ENCODE measurements at regions not wholly inside any gene's neighbourhood (a gene's known extent, or its start where the extent isn't known, plus 50 kb on each side); places are given as distances from the start of the nearest gene placed in this dataset.

DNA sequence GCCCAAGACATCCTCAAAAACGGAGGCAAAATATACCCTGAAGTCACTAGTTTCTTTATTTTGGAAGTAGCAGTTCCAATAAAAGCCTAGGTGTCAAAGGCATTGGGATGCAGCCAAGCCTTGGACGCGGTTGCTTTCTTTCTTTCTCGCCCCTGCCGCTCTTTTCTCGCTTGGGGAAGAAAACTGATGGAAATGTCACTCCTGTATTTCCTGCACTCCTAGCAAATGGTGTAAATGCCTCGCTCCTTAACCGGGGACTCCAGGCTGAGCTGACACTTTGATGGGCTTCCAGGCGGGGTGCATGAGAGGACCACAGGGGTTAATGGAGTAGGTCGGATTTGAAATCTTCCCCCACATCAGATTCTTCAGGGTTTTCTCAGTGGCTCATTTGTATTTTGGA, 114.1 kb downstream of the FOXL1 start:
- H3K4me1 Mint-ChIP-seq = no peaks in the 10 kb centered on the region

DNA sequence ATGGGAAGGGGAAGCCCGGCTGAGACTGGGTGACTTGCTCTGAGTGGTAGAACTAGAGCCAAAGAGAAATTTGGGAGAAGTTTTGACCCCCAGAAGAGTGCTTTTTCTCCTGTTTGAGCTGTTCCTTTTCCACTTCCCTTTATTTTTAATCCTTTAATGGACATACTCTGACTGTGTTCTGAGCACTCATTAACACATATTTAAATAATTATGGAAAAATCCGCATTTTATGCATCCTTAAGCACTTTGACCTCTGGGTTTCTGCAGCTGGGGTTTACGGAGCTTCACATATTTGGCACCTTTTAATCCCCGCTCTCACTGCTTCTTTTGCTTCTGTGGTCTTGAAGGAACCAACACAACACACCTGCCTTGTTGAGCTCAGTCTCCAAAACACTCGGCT, 114.7 kb downstream of the FOXL1 start:
- H3K4me3 Mint-ChIP-seq = no peak overlapping the region
- DNase-seq (ENCODE audit: low spot score in 2 of 2) (no peak), ATAC-seq (no peak)
- H3K36me3 Mint-ChIP-seq = no peaks in the 10 kb centered on the region
- H3K9me3 Mint-ChIP-seq = no peaks in the 10 kb centered on the region
- no peaks in the 10 kb centered on the region for H3K4me1 Mint-ChIP-seq
- H3K27ac Mint-ChIP-seq = no peak overlapping the region

More for the DNA sequence above, 114.1 kb downstream of the FOXL1 start:
- DNase-seq (ENCODE audit: low spot score in 2 of 2) (no peak), ATAC-seq (no peak)
- no peaks in the 10 kb centered on the region for H3K36me3 Mint-ChIP-seq
- no peak overlapping the region for H3K27ac Mint-ChIP-seq
- no peaks in the 10 kb centered on the region for H3K9me3 Mint-ChIP-seq
- no peak overlapping the region for H3K4me3 Mint-ChIP-seq

DNA sequence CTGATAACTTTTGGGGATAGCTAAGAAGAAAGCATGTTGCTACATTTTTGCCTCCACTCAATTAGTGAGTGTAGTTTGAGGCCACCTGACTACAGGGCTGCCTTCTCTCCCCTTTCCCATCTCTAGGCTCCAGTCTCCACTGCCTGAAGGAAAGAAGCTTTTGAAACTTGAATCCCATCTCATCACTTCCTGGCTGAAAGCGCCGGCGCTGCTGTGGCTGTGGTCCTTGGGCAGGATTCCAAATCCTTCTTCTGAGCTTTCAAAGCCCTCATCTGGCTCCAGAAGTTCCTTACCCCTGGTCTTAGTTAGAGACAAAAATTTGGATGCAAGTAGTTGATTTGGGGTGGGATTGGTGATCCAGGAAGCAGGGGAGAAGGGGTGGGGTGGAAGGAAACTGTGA, 119.4 kb downstream of the FOXL1 start:
- no peaks in the 10 kb centered on the region for H3K9me3 Mint-ChIP-seq
- no peak overlapping the region for H3K27ac Mint-ChIP-seq
- no peaks in the 10 kb centered on the region for H3K4me1 Mint-ChIP-seq
- ATAC-seq (no peak), DNase-seq (ENCODE audit: low spot score in 2 of 2) (no peak)
- H3K36me3 Mint-ChIP-seq = no peaks in the 10 kb centered on the region
- no peak overlapping the region for H3K4me3 Mint-ChIP-seq

DNA sequence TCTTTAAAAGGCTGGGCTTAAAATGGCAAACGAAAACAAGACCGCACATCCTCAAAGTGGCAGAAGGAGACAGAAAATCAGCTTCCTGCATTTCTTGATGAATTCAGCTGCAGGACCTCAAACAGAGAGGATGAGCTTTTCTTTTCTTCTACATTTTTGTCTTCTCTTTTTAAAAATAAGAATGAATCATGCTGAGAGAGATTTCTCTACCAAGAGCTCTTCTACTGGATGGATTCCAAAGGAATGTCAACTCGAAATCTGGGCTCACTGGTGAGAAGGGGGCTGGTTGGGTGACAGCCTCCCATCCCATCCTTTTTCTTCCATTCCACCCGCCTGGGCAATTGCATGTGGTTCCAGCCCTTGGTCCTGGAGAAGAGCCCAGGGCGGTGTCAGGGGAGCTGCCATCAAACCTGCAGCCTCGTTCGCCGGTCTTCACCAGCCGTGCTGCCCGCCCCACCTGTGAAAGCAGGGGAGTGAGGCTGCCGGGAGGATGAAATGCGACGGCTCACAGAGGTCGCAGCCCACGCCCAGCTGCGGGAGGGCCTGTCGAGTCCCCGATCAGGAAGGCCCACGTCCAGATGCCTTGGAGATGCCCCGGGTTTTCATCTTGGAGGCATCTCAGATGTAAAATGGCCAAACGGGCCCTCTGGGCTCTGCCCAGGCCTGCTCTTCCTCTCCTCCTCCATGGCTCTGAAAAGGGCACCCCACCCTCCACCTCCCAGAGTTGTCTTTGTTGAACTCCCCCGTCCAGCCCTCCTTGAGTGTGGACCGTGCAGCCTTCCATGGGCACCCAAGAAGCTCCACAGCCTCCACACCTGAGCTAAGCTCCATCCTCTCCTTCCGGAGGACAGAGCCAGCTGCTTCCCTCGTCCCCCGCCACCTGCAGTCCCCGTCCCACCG, 121.9 kb downstream of the FOXL1 start:
- Mint-ChIP-seq H3K27ac (no peak overlapping the region), H3K4me1 (no peaks in the 10 kb centered on the region), H3K36me3 (no peaks in the 10 kb centered on the region), H3K4me3 (no peak overlapping the region), H3K9me3 (no peaks in the 10 kb centered on the region)
- no peak for ATAC-seq
- DNase-seq (ENCODE audit: low spot score in 2 of 2) = no peak

DNA sequence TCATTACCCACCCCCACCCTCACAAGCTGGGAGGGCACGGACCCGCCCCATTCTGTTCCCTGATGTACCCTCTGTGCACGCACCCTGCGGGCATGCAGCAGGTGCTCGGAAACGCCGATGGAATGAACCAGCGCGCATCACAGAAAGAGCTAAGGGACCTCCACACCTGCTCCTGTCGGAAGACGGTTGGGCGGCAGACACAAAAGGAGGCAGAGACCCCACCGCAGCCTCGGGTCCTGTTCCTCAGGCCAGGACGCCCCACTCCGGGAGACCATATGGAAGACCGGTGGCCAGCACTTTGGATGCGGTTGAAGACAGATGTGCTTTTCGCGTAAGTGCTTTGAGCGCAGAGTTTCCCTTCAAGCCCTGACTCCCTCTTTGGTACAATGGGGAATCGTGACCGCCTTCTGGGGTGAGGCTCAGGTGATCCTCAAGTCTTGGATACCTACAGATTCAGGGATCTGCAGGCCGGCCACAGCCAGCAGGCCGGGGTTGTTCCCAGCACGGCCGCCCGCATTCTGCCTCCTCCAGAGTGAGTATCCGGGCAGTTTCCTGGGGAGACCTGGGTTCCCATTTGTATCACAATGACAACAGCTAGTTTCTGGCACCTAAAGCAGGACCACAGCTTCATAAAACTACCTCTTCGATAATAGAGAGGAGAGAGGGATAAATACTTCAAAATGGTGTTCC, 123.1 kb downstream of the FOXL1 start:
- Mint-ChIP-seq H3K4me1 (no peaks in the 10 kb centered on the region), H3K27ac (no peak overlapping the region)

DNA sequence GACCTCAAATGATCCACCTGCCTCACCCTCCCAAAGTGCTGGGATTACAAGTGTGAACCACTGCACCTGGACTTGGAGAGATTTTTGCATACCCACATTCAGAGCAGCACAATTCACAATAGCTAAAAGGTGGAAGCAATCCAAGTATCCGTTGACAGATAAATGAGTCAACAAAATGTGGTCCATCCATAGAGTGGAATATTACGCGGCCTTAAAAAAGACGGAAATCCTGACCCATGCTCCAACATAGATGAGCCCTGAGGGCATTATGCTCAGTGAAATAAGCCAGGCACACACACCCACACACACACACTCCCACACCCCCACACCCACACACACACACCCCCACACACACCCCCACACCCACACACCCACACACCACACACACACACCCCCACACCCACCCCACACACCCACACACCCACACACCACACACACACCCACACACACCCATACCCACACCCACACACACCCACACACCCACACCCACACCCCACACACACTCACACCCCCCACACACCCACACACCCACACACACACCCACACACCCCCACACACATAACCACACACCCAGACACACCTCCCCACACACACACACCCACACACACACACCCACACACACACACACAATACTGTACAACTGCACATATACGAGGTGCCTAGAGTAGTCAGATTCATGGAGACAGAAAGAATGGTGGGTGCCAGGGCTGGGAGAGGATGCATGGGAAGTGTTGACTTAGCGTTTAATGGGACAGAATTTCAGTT, 124.7 kb downstream of the FOXL1 start:
- no peaks in the 10 kb centered on the region for H3K4me1 Mint-ChIP-seq
- H3K36me3 Mint-ChIP-seq = no peaks in the 10 kb centered on the region
- no peak overlapping the region for H3K27ac Mint-ChIP-seq
- ATAC-seq (no peak), DNase-seq (ENCODE audit: low spot score in 2 of 2) (no peak)
- H3K9me3 Mint-ChIP-seq = no peaks in the 10 kb centered on the region
- H3K4me3 Mint-ChIP-seq = no peak overlapping the region

More for the DNA sequence above, 123.1 kb downstream of the FOXL1 start:
- Mint-ChIP-seq H3K36me3 (no peaks in the 10 kb centered on the region), H3K9me3 (no peaks in the 10 kb centered on the region), H3K4me3 (no peak overlapping the region)
- no peak for DNase-seq (ENCODE audit: low spot score in 2 of 2)
- no peak for ATAC-seq

DNA sequence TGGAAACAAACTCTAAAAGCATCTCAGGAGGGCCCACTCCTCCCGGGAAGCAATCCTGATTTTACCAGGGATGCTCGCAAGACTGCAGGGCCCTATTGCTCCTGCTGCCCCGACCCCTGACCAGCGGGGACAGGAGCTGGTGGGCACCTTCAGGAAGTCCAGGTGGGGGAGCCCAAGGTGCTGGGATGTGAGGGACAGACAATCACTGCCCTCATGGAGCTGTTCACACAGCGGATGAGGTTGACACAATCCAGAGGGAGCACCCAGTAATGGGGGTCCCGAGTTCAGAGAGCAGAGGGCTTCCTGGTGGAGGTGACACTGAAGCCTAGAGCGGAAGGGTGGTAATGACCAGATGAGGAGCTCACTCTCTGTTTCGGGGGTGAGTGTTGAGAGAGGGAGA, 126.2 kb downstream of the FOXL1 start:
- DNase-seq (ENCODE audit: low spot score in 2 of 2) (no peak), ATAC-seq (no peak)
- no peak overlapping the region for H3K27ac Mint-ChIP-seq
- no peaks in the 10 kb centered on the region for H3K4me1 Mint-ChIP-seq
- peaks cover 4% of the 10 kb centered on the region for H3K9me3 Mint-ChIP-seq
- H3K36me3 Mint-ChIP-seq = no peaks in the 10 kb centered on the region
- no peak overlapping the region for H3K4me3 Mint-ChIP-seq

DNA sequence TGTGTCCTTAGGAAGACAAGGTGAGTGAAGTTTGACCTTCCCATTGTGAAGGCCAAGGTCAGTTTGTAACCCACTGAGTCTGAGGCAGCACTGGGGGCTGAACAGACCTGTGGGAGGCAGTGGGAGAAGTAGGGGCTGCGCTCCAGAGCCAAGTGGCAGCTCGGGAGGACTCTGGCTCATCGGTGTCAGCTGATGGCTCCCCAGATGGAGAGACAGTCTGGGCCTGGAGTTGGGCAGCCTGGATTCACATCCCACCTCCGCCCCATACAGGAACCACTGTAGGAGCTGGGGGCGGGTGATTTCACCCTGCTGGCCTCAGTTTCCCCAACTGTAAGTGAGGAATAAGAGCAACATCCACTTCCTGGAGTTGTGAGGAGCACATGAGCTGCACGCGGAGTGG, 128.4 kb downstream of the FOXL1 start:
- Mint-ChIP-seq H3K27ac (no peak overlapping the region), H3K4me3 (no peak overlapping the region), H3K9me3 (peaks cover 4% of the 10 kb centered on the region), H3K4me1 (no peaks in the 10 kb centered on the region), H3K36me3 (no peaks in the 10 kb centered on the region)
- no peak for ATAC-seq
- DNase-seq (ENCODE audit: low spot score in 2 of 2) = no peak

DNA sequence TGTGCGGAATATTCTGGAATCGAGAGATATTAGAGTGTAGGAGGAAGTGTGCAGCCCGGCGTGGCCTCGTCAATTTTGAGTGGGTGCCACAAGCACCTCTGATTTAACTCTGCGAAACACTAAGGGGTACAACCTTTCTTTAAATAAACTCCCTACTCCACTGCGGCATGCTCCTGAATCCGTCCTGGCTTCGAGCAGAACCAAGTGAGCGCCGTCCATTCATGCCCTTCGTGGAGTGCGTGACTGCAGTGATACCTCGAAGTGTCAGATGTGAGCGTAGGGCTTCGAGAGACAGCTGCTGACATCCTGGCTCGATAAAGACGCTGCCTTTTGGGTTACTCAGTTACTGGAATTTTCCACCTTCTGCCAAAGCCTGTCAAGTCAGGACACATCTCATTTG, 128.8 kb downstream of the FOXL1 start:
- Mint-ChIP-seq H3K4me1 (no peaks in the 10 kb centered on the region), H3K27ac (no peak overlapping the region), H3K9me3 (peaks cover 4% of the 10 kb centered on the region), H3K4me3 (no peak overlapping the region), H3K36me3 (no peaks in the 10 kb centered on the region)
- no peak for DNase-seq (ENCODE audit: low spot score in 2 of 2)
- no peak for ATAC-seq

DNA sequence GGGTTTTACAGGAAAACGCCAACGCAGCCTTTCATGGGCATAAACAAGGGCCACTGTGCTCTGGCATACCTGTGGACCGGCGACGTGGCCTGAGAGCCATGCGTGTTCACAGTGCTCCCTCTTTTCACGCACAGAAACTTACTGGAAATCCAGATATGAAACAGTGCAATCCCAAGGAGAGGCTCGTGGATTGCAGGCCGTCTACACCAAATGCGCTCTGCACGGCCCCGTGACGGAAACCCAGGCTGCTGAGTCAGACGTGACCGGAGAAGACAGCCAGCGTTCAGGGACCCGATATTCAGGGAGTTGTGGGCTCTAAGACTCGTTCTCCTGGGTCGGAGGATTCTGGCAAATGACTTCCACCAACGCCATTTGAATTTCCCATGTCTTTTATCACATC, 129.2 kb downstream of the FOXL1 start:
- DNase-seq (ENCODE audit: low spot score in 2 of 2) (no peak), ATAC-seq (no peak)
- no peak overlapping the region for H3K4me3 Mint-ChIP-seq
- no peaks in the 10 kb centered on the region for H3K4me1 Mint-ChIP-seq
- peaks cover 4% of the 10 kb centered on the region for H3K9me3 Mint-ChIP-seq
- H3K27ac Mint-ChIP-seq = no peak overlapping the region
- no peaks in the 10 kb centered on the region for H3K36me3 Mint-ChIP-seq

DNA sequence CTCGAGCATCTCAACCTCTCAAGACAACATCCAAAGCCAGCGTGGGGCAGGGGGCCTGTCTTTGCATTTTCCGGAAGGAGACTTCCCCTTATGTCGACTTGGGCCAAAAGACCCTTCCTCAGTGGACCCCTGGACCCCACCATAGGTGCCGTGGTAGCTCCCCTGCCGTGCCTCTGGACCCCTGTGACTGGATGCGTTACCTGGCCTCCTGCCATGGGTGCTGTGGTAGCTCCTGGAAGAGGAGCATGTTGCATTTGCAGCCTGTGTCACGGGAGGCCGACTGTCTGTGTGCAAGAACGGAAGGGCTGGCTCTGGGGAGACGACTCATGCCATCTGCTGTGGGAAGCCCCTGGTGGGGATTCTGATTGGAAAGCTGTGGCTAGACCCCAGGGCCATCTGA, 130.1 kb downstream of the FOXL1 start:
- no peak overlapping the region for H3K27ac Mint-ChIP-seq
- H3K4me1 Mint-ChIP-seq = no peaks in the 10 kb centered on the region
- ATAC-seq (no peak), DNase-seq (ENCODE audit: low spot score in 2 of 2) (no peak)
- H3K4me3 Mint-ChIP-seq = no peak overlapping the region
- peaks cover 4% of the 10 kb centered on the region for H3K9me3 Mint-ChIP-seq
- H3K36me3 Mint-ChIP-seq = no peaks in the 10 kb centered on the region

DNA sequence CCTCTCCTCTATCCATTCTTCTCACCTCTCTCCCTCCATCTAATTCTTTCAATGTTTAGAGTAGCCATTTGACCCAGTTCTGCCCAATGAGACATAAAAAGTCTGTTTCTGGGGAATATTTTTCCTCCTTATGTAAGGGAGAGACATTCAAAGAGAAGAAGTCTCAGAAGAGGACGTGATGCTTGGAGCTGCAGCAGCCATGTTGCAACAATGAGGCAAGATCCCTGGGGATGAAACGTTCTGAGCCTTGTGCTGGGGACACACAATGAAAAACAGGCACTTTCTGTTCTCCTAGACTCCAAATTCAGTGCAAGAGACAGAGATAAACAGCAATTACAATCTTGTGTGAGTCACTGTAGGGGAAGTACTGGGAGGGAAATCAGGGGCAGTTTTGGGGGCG, 130.8 kb downstream of the FOXL1 start:
- no peak for DNase-seq (ENCODE audit: low spot score in 2 of 2)
- ATAC-seq = no peak
- no peaks in the 10 kb centered on the region for H3K4me1 Mint-ChIP-seq
- H3K36me3 Mint-ChIP-seq = no peaks in the 10 kb centered on the region
- H3K9me3 Mint-ChIP-seq = peaks cover 4% of the 10 kb centered on the region
- no peak overlapping the region for H3K27ac Mint-ChIP-seq
- H3K4me3 Mint-ChIP-seq = no peak overlapping the region

DNA sequence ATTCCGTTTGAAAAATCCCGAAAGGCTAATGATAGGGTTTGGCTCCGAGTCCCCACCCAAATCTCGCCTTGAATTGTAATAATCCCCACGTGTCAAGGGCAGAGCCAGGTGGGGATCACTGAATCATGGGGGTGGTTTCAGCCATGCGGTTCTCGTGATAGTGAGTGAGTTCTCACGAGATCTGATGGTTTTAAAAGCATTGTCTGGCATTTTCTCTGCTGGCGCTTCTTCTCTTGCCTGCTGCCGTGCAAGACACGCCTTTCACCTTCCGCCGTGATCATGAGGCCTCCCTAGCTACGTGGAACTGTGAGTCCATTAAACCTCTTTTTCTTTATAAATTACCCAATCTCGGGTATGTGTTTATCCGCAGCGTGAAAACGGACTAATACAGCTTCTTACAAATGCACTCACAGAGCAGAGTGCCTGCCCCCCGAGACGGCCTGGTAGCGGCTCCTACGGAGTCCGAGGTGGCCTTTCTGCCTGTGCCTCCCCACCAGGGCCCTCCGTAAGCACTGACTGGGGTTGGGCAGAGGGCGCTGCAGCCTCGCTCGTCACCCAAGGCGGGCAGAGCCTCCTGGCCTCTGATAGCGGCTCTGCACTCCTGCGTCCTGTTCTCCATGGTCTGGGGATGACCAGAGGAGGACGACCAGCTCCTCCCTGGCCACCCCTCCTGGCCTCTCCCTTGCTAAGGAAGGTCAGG, 131.7 kb downstream of the FOXL1 start:
- no peak overlapping the region for H3K27ac Mint-ChIP-seq
- ATAC-seq = no peak
- no peaks in the 10 kb centered on the region for H3K4me1 Mint-ChIP-seq

DNA sequence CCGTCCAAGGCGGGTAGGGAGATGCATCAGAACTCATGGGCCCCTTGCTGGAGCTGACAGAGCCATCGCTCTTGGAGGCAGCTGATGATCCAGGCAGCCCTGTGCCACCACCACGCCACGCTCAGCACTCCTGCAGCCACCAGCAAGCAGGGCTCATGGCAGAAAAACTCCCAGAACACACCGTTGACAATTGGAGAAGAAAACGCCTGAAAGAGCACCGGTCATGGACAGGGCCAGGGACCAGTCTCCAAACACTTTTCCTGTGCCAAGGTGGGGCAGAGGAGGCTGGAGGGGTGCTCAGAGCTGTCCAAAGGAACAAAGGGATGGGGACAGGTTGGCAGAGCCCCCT, 132.2 kb downstream of the FOXL1 start:
- Mint-ChIP-seq H3K4me3 (no peak overlapping the region), H3K4me1 (no peaks in the 10 kb centered on the region), H3K9me3 (peaks cover 4% of the 10 kb centered on the region), H3K36me3 (no peaks in the 10 kb centered on the region), H3K27ac (no peak overlapping the region)
- ATAC-seq (no peak), DNase-seq (ENCODE audit: low spot score in 2 of 2) (no peak)

More for the DNA sequence above, 131.7 kb downstream of the FOXL1 start:
- no peak for DNase-seq (ENCODE audit: low spot score in 2 of 2)
- H3K36me3 Mint-ChIP-seq = no peaks in the 10 kb centered on the region
- H3K4me3 Mint-ChIP-seq = no peak overlapping the region
- peaks cover 4% of the 10 kb centered on the region for H3K9me3 Mint-ChIP-seq

Measured in stimulated activated effector memory CD8-positive, alpha-beta T cell treated with anti-CD3 and anti-CD28 coated beads, Interleukin-12 subunit alpha, Interleukin-12 subunit beta, amount 100 ng/mL, for 72 hours (primary cell).